ENCODE measurements at regions not wholly inside any gene's neighbourhood (a gene's known extent, or its start where the extent isn't known, plus 50 kb on each side); places are given as distances from the start of the nearest gene placed in this dataset.
A peak's percentile ranks its signal among the peaks of the same experiment; 100 is the strongest.

DNA sequence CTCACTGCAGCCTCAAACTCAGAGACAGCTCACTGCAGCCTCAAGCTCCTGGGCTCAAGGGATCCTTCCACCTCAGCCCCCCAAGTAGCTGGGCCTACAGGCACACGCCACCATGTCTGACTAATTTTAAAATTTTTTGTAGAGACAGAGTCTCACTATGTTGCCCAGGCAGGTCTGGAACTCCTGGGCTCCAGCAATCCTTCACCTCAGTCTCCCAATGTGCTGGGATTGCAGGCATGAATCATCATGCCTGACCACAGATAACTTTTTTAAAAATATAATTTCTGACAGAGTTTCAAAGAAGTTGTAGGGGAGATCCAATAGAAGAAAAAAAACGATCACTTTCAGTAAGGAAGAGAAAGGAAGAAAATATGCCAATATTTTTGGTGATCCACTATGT, 189.7 kb upstream of the CDKN3 start:
- TF ChIP-seq, protein P1, sequence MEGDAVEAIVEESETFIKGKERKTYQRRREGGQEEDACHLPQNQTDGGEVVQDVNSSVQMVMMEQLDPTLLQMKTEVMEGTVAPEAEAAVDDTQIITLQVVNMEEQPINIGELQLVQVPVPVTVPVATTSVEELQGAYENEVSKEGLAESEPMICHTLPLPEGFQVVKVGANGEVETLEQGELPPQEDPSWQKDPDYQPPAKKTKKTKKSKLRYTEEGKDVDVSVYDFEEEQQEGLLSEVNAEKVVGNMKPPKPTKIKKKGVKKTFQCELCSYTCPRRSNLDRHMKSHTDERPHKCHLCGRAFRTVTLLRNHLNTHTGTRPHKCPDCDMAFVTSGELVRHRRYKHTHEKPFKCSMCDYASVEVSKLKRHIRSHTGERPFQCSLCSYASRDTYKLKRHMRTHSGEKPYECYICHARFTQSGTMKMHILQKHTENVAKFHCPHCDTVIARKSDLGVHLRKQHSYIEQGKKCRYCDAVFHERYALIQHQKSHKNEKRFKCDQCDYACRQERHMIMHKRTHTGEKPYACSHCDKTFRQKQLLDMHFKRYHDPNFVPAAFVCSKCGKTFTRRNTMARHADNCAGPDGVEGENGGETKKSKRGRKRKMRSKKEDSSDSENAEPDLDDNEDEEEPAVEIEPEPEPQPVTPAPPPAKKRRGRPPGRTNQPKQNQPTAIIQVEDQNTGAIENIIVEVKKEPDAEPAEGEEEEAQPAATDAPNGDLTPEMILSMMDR (conservative IDR thresholded peaks at IDR 0.05 in 1 of 2, IDR thresholded peaks at IDR 0.05 in 1 of 2; ENCODE audit: low read depth in 1 of 2, low read length in 2 of 2): no peak
- no peak for TF ChIP-seq EZH2 (IDR thresholded peaks at IDR 0.05; ENCODE audit: low read length, missing control alignments)
- Histone ChIP-seq H3K4me2 (ENCODE audit: extremely low read depth, insufficient read depth, low read length) (no peak overlapping the region), H3K79me2 (ENCODE audit: control insufficient read depth, insufficient read depth, low read length) (no peaks in the 10 kb centered on the region), H3K4me3 (replicated peaks in 1 of 4; ENCODE audit: control extremely low read depth in 1 of 4, insufficient read depth in 1 of 4, low read depth in 3 of 4, low read length in 4 of 4) (no peak overlapping the region), H2AFZ (ENCODE audit: low read length) (no peak overlapping the region), H3K27ac (ENCODE audit: insufficient read depth, low read length) (no peak overlapping the region), H3K9me3 (ENCODE audit: control insufficient read depth, insufficient read depth, low read depth, low read length) (no peaks in the 10 kb centered on the region), H3K36me3 (ENCODE audit: control insufficient read depth, insufficient read depth, low read length) (no peaks in the 10 kb centered on the region), H4K20me1 (ENCODE audit: control insufficient read depth, extremely low read depth, insufficient read depth, low read length) (no peaks in the 10 kb centered on the region), H3K9ac (ENCODE audit: insufficient read depth, low read length) (no peak overlapping the region), H3K4me1 (ENCODE audit: control insufficient read depth, extremely low read depth, insufficient read depth, low read length) (peaks cover 3% of the 10 kb centered on the region), H3K27me3 (ENCODE audit: control insufficient read depth, insufficient read depth, low read length) (no peaks in the 10 kb centered on the region)
- DNase-seq (ENCODE audit: low read depth in 2 of 2): peak in 1 of 2 donors; percentile 75

DNA sequence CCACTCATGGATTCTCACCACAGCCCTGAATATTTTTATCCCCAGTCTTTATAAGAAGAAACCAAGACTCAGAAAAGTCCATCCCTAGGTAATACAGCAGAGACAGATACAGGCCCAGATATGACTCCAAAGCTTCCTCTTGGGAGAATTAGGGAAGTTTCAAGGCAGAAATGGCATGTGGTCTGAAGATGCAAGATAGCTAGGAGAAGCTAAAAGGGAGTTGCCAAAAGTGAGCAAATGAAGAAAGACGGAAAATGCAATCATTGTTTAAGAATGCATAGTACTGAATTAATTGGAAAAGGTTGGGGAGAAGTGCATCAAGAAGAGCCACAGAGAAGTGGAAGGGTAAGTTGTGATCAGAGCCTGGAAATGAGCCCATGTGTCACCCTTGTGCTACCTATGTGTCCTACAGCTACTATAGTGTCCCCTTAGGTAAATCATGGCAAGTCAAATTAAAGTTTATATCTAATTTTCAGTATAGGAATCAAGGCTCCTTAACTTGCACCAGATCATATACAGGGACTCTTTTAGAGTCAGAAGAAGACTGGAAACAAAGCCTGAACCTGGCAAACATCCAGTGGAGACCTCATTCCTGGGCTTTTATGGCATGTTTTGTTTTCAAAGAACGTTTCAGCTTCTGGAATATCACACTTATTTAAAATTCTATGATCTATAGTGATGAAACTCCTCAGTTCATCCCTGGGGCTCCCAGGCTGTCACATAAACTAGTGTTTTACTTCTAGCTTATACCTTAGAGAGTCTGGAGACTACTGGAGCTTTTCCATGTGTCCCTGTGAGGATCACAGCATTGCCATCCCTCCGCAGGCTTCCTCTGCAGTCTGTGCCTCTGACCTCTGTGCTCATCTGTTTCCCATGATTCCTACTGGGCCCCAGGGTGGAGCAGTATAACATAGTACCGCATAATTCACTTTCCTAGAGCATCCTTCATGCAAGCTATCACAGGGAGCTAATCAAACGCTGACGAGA, 189.0 kb upstream of the CDKN3 start:
- Histone ChIP-seq H3K4me2 (ENCODE audit: extremely low read depth, insufficient read depth, low read length) (no peak overlapping the region), H3K36me3 (ENCODE audit: control insufficient read depth, insufficient read depth, low read length) (no peaks in the 10 kb centered on the region), H3K27me3 (ENCODE audit: control insufficient read depth, insufficient read depth, low read length) (no peaks in the 10 kb centered on the region), H3K4me1 (ENCODE audit: control insufficient read depth, extremely low read depth, insufficient read depth, low read length) (peaks cover 3% of the 10 kb centered on the region), H3K27ac (ENCODE audit: insufficient read depth, low read length) (no peak overlapping the region), H3K9ac (ENCODE audit: insufficient read depth, low read length) (no peak overlapping the region), H2AFZ (ENCODE audit: low read length) (no peak overlapping the region), H3K79me2 (ENCODE audit: control insufficient read depth, insufficient read depth, low read length) (no peaks in the 10 kb centered on the region), H3K9me3 (ENCODE audit: control insufficient read depth, insufficient read depth, low read depth, low read length) (no peaks in the 10 kb centered on the region), H4K20me1 (ENCODE audit: control insufficient read depth, extremely low read depth, insufficient read depth, low read length) (no peaks in the 10 kb centered on the region), H3K4me3 (replicated peaks in 1 of 4; ENCODE audit: control extremely low read depth in 1 of 4, insufficient read depth in 1 of 4, low read depth in 3 of 4, low read length in 4 of 4) (no peak overlapping the region)
- peak in 1 of 2 donors; percentile 74 for DNase-seq (ENCODE audit: low read depth in 2 of 2)
- TF ChIP-seq, protein P1 (conservative IDR thresholded peaks at IDR 0.05 in 1 of 2, IDR thresholded peaks at IDR 0.05 in 1 of 2; ENCODE audit: low read depth in 1 of 2, low read length in 2 of 2): no peak
- TF ChIP-seq EZH2 (IDR thresholded peaks at IDR 0.05; ENCODE audit: low read length, missing control alignments): no peak

DNA sequence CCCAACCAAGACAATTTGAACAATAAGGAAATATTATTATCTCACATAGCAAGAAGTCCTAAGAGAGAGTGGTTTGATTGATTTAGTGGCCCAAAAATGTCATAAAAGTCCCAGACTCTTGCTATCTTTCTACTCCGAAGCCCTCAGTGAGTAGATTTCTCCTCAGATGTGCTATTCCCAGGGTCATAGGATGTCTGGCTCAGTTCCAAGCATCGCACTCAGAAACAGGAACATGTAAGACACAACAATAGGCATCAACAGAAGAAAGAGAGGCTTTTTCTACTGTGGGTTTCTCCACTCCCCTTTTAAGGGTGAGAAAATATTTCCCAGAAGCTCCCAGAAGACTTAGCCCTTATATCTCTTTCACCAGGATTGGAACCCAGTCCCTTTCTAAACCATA, 188.1 kb upstream of the CDKN3 start:
- Histone ChIP-seq H3K4me3 (replicated peaks in 1 of 4; ENCODE audit: control extremely low read depth in 1 of 4, insufficient read depth in 1 of 4, low read depth in 3 of 4, low read length in 4 of 4) (no peak overlapping the region), H4K20me1 (ENCODE audit: control insufficient read depth, extremely low read depth, insufficient read depth, low read length) (no peaks in the 10 kb centered on the region), H3K4me1 (ENCODE audit: control insufficient read depth, extremely low read depth, insufficient read depth, low read length) (peaks cover 3% of the 10 kb centered on the region), H3K9me3 (ENCODE audit: control insufficient read depth, insufficient read depth, low read depth, low read length) (no peaks in the 10 kb centered on the region), H3K9ac (ENCODE audit: insufficient read depth, low read length) (no peak overlapping the region), H3K27me3 (ENCODE audit: control insufficient read depth, insufficient read depth, low read length) (no peaks in the 10 kb centered on the region), H3K4me2 (ENCODE audit: extremely low read depth, insufficient read depth, low read length) (no peak overlapping the region), H3K79me2 (ENCODE audit: control insufficient read depth, insufficient read depth, low read length) (no peaks in the 10 kb centered on the region), H2AFZ (ENCODE audit: low read length) (no peak overlapping the region), H3K27ac (ENCODE audit: insufficient read depth, low read length) (no peak overlapping the region), H3K36me3 (ENCODE audit: control insufficient read depth, insufficient read depth, low read length) (no peaks in the 10 kb centered on the region)
- TF ChIP-seq EZH2 (IDR thresholded peaks at IDR 0.05; ENCODE audit: low read length, missing control alignments): no peak
- TF ChIP-seq, protein P1 (conservative IDR thresholded peaks at IDR 0.05 in 1 of 2, IDR thresholded peaks at IDR 0.05 in 1 of 2; ENCODE audit: low read depth in 1 of 2, low read length in 2 of 2): no peak
- no peak for DNase-seq (ENCODE audit: low read depth in 2 of 2)
